ENCODE measurements at regions not wholly inside any gene's neighbourhood (a gene's known extent, or its start where the extent isn't known, plus 50 kb on each side); places are given as distances from the start of the nearest gene placed in this dataset.

GRCh38 chr2:126239320-126239955, 416.5 kb upstream of the GYPC start:
- TF ChIP-seq, protein P1, sequence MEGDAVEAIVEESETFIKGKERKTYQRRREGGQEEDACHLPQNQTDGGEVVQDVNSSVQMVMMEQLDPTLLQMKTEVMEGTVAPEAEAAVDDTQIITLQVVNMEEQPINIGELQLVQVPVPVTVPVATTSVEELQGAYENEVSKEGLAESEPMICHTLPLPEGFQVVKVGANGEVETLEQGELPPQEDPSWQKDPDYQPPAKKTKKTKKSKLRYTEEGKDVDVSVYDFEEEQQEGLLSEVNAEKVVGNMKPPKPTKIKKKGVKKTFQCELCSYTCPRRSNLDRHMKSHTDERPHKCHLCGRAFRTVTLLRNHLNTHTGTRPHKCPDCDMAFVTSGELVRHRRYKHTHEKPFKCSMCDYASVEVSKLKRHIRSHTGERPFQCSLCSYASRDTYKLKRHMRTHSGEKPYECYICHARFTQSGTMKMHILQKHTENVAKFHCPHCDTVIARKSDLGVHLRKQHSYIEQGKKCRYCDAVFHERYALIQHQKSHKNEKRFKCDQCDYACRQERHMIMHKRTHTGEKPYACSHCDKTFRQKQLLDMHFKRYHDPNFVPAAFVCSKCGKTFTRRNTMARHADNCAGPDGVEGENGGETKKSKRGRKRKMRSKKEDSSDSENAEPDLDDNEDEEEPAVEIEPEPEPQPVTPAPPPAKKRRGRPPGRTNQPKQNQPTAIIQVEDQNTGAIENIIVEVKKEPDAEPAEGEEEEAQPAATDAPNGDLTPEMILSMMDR (IDR thresholded peaks at IDR 0.05), result no peak
- no peak for TF ChIP-seq EZH2 (IDR thresholded peaks at IDR 0.05; ENCODE audit: borderline replicate concordance, insufficient read depth, low read depth, low read length, poor library complexity, severe bottlenecking)
- Histone ChIP-seq H3K27me3 (replicated peaks in 1 of 4; ENCODE audit: control extremely low read depth in 1 of 4, control insufficient read depth in 3 of 4, insufficient read depth in 4 of 4, low read length in 3 of 4) (no peaks in the 10 kb centered on the region), H3K27ac (ENCODE audit: low read length in 2 of 2) (no peak overlapping the region), H4K20me1 (ENCODE audit: control insufficient read depth, insufficient read depth, low read length, poor library complexity, severe bottlenecking) (no peaks in the 10 kb centered on the region), H3K36me3 (replicated peaks in 1 of 2; ENCODE audit: control extremely low read depth in 1 of 2, control insufficient read depth in 1 of 2, extremely low read depth in 1 of 2, insufficient read depth in 2 of 2, low read length in 1 of 2) (no peaks in the 10 kb centered on the region), H3K9me3 (ENCODE audit: control extremely low read depth in 1 of 3, control insufficient read depth in 2 of 3, insufficient read depth in 1 of 3, low read length in 2 of 3) (no peaks in the 10 kb centered on the region), H2AFZ (ENCODE audit: insufficient read depth, low read depth, low read length, poor library complexity, severe bottlenecking) (no peak overlapping the region), H3K79me2 (ENCODE audit: control insufficient read depth, insufficient read depth, low read length) (no peaks in the 10 kb centered on the region), H3K4me3 (ENCODE audit: control extremely low read depth in 1 of 5, extremely low read depth in 1 of 5, insufficient read depth in 1 of 5, low read depth in 2 of 5, low read length in 4 of 5) (no peak overlapping the region), H3K4me1 (ENCODE audit: control insufficient read depth in 2 of 2, insufficient read depth in 2 of 2, low read length in 2 of 2) (no peaks in the 10 kb centered on the region), H3K4me2 (replicated peaks; ENCODE audit: low read depth, low read length, poor library complexity, severe bottlenecking) (no peak overlapping the region), H3K9ac (ENCODE audit: low read length) (no peak overlapping the region)
- Mint-ChIP-seq H3K27ac (no peak overlapping the region), H3K27me3 (no peaks in the 10 kb centered on the region), H3K4me3 (no peak overlapping the region), H3K4me1 (no peaks in the 10 kb centered on the region), H3K9me3 (ENCODE audit: insufficient read depth) (no peaks in the 10 kb centered on the region)
- ATAC-seq (ENCODE audit: low read depth), result no peak
- 92% methylated on average over 2 of the region's 5 CpGs for WGBS (ENCODE audit: insufficient coverage)
- intact Hi-C loops (cut with micrococcal nuclease), result no loop called here
- ChIA-PET POLR2A (no interaction called here), CTCF (interaction anchor here (0.6 kb wide), 1 partner anchor 294 kb away, joined by 3 read pairs; no protein-coding TSS in a partner anchor)
- DNase-seq, result no peak

- DNase-seq, result no peak
- H3K27ac ChIP-seq (ENCODE audit: low read length in 2 of 2), result no peak overlapping the region
- H3K4me1 Mint-ChIP-seq, result no peaks in the 10 kb centered on the region
Observed at GRCh38 chr2:126241001-126241400, 415.0 kb upstream of the GYPC start.

More at GRCh38 chr2:126241001-126241400, 415.0 kb upstream of the GYPC start:
- Histone ChIP-seq H3K9ac (ENCODE audit: low read length) (no peak overlapping the region), H4K20me1 (ENCODE audit: control insufficient read depth, insufficient read depth, low read length, poor library complexity, severe bottlenecking) (no peaks in the 10 kb centered on the region), H3K79me2 (ENCODE audit: control insufficient read depth, insufficient read depth, low read length) (no peaks in the 10 kb centered on the region), H3K4me1 (ENCODE audit: control insufficient read depth in 2 of 2, insufficient read depth in 2 of 2, low read length in 2 of 2) (no peaks in the 10 kb centered on the region), H3K36me3 (replicated peaks in 1 of 2; ENCODE audit: control extremely low read depth in 1 of 2, control insufficient read depth in 1 of 2, extremely low read depth in 1 of 2, insufficient read depth in 2 of 2, low read length in 1 of 2) (no peaks in the 10 kb centered on the region), H3K27me3 (replicated peaks in 1 of 4; ENCODE audit: control extremely low read depth in 1 of 4, control insufficient read depth in 3 of 4, insufficient read depth in 4 of 4, low read length in 3 of 4) (no peaks in the 10 kb centered on the region), H2AFZ (ENCODE audit: insufficient read depth, low read depth, low read length, poor library complexity, severe bottlenecking) (no peak overlapping the region), H3K4me3 (ENCODE audit: control extremely low read depth in 1 of 5, extremely low read depth in 1 of 5, insufficient read depth in 1 of 5, low read depth in 2 of 5, low read length in 4 of 5) (no peak overlapping the region), H3K4me2 (replicated peaks; ENCODE audit: low read depth, low read length, poor library complexity, severe bottlenecking) (no peak overlapping the region), H3K9me3 (ENCODE audit: control extremely low read depth in 1 of 3, control insufficient read depth in 2 of 3, insufficient read depth in 1 of 3, low read length in 2 of 3) (no peaks in the 10 kb centered on the region)
- H3K27me3 Mint-ChIP-seq, result no peaks in the 10 kb centered on the region
- no peak for ATAC-seq (ENCODE audit: low read depth)
- ChIA-PET CTCF (no interaction called here), POLR2A (no interaction called here)
- WGBS (ENCODE audit: insufficient coverage), result 80% methylated on average over 1 of the region's 2 CpGs
- no peak overlapping the region for H3K4me3 Mint-ChIP-seq
- no peak for TF ChIP-seq EZH2 (IDR thresholded peaks at IDR 0.05; ENCODE audit: borderline replicate concordance, insufficient read depth, low read depth, low read length, poor library complexity, severe bottlenecking)
- TF ChIP-seq, protein P1 (IDR thresholded peaks at IDR 0.05), result no peak
- intact Hi-C loops (cut with micrococcal nuclease), result no loop called here
- no peaks in the 10 kb centered on the region for H3K9me3 Mint-ChIP-seq (ENCODE audit: insufficient read depth)
- H3K27ac Mint-ChIP-seq, result no peak overlapping the region
